ENCODE measurements at regions not wholly inside any gene's neighbourhood (a gene's known extent, or its start where the extent isn't known, plus 50 kb on each side); places are given as distances from the start of the nearest gene placed in this dataset.
"Not testable (repeated sequence)": the region's sequence is repeated elsewhere in the genome, so short reads cannot be mapped to it uniquely, and the experiment has no call there.

GRCh38 chr4:188993871-188994270 lies 854.6 kb downstream of the TRIML1 start:
- Histone ChIP-seq H3K36me3 (ENCODE audit: control insufficient read depth, insufficient read depth, low read length) (no peaks in the 10 kb centered on the region), H3K27me3 (ENCODE audit: control insufficient read depth, insufficient read depth, low read length) (no peaks in the 10 kb centered on the region), H3K27ac (ENCODE audit: low read length) (no peak overlapping the region), H3K4me3 (ENCODE audit: low read length) (no peak overlapping the region), H3K9me3 (replicated peaks; ENCODE audit: control insufficient read depth, low read depth, low read length) (no peaks in the 10 kb centered on the region), H3K4me1 (ENCODE audit: control insufficient read depth, insufficient read depth, low read length) (no peaks in the 10 kb centered on the region)
- WGBS (ENCODE audit: insufficient coverage) = 83% methylated on average over 1 of the region's 6 CpGs
- no peak for DNase-seq

- H3K36me3 ChIP-seq (ENCODE audit: control insufficient read depth, insufficient read depth, low read length) = no peaks in the 10 kb centered on the region
- H3K4me1 ChIP-seq (ENCODE audit: control insufficient read depth, insufficient read depth, low read length) = no peaks in the 10 kb centered on the region
- no peak overlapping the region for H3K4me3 ChIP-seq (ENCODE audit: low read length)
- H3K27me3 ChIP-seq (ENCODE audit: control insufficient read depth, insufficient read depth, low read length) = no peaks in the 10 kb centered on the region
- DNase-seq = no peak
- no peak overlapping the region for H3K27ac ChIP-seq (ENCODE audit: low read length)
- H3K9me3 ChIP-seq (replicated peaks; ENCODE audit: control insufficient read depth, low read depth, low read length) = peaks cover 4% of the 10 kb centered on the region
- WGBS (ENCODE audit: insufficient coverage) = 90% methylated on average over 9 of the region's 12 CpGs
Observed at GRCh38 chr4:189001283-189001970, 862.2 kb downstream of the TRIML1 start.

- H3K4me3 ChIP-seq (ENCODE audit: low read length) = no peak overlapping the region
- DNase-seq = no peak
- H3K27me3 ChIP-seq (ENCODE audit: control insufficient read depth, insufficient read depth, low read length) = no peaks in the 10 kb centered on the region
- H3K9me3 ChIP-seq (replicated peaks; ENCODE audit: control insufficient read depth, low read depth, low read length) = peaks cover 4% of the 10 kb centered on the region
- H3K36me3 ChIP-seq (ENCODE audit: control insufficient read depth, insufficient read depth, low read length) = no peaks in the 10 kb centered on the region
- 92% methylated on average over 11 of the region's 15 CpGs for WGBS (ENCODE audit: insufficient coverage)
- H3K27ac ChIP-seq (ENCODE audit: low read length) = no peak overlapping the region
- H3K4me1 ChIP-seq (ENCODE audit: control insufficient read depth, insufficient read depth, low read length) = no peaks in the 10 kb centered on the region
Observed at GRCh38 chr4:189001971-189002450, 862.8 kb downstream of the TRIML1 start.

GRCh38 chr4:189002475-189002874 lies 863.2 kb downstream of the TRIML1 start:
- peaks cover 4% of the 10 kb centered on the region for H3K9me3 ChIP-seq (replicated peaks; ENCODE audit: control insufficient read depth, low read depth, low read length)
- DNase-seq = no peak
- H3K4me3 ChIP-seq (ENCODE audit: low read length) = no peak overlapping the region
- H3K36me3 ChIP-seq (ENCODE audit: control insufficient read depth, insufficient read depth, low read length) = no peaks in the 10 kb centered on the region
- H3K27me3 ChIP-seq (ENCODE audit: control insufficient read depth, insufficient read depth, low read length) = no peaks in the 10 kb centered on the region
- H3K4me1 ChIP-seq (ENCODE audit: control insufficient read depth, insufficient read depth, low read length) = no peaks in the 10 kb centered on the region
- 89% methylated on average over 5 of the region's 10 CpGs for WGBS (ENCODE audit: insufficient coverage)
- no peak overlapping the region for H3K27ac ChIP-seq (ENCODE audit: low read length)

- peak overlapping the region; percentile 29 for H3K27ac ChIP-seq (ENCODE audit: low read length)
- WGBS (ENCODE audit: insufficient coverage) = 65% methylated on average over 10 of the region's 27 CpGs
- peak; percentile 11 for DNase-seq
Observed at GRCh38 chr4:189010452-189011217, 871.4 kb downstream of the TRIML1 start.

GRCh38 chr4:189021831-189022230 lies 882.6 kb downstream of the TRIML1 start:
- H3K9me3 ChIP-seq (replicated peaks; ENCODE audit: control insufficient read depth, low read depth, low read length) = no peaks in the 10 kb centered on the region
- 70% methylated on average over 3 of the region's 5 CpGs for WGBS (ENCODE audit: insufficient coverage)
- H3K36me3 ChIP-seq (ENCODE audit: control insufficient read depth, insufficient read depth, low read length) = no peaks in the 10 kb centered on the region
- H3K27ac ChIP-seq (ENCODE audit: low read length) = no peak overlapping the region
- no peak overlapping the region for H3K4me3 ChIP-seq (ENCODE audit: low read length)
- H3K27me3 ChIP-seq (ENCODE audit: control insufficient read depth, insufficient read depth, low read length) = no peaks in the 10 kb centered on the region
- H3K4me1 ChIP-seq (ENCODE audit: control insufficient read depth, insufficient read depth, low read length) = no peaks in the 10 kb centered on the region
- DNase-seq = no peak

More at GRCh38 chr4:189010452-189011217, 871.4 kb downstream of the TRIML1 start:
- not testable (repeated sequence) for H3K9me3 ChIP-seq (replicated peaks; ENCODE audit: control insufficient read depth, low read depth, low read length); H3K36me3 ChIP-seq (ENCODE audit: control insufficient read depth, insufficient read depth, low read length); H3K4me1 ChIP-seq (ENCODE audit: control insufficient read depth, insufficient read depth, low read length); H3K27me3 ChIP-seq (ENCODE audit: control insufficient read depth, insufficient read depth, low read length); H3K4me3 ChIP-seq (ENCODE audit: low read length)

GRCh38 chr4:189022440-189023035 lies 883.3 kb downstream of the TRIML1 start:
- Histone ChIP-seq H3K4me3 (ENCODE audit: low read length) (no peak overlapping the region), H3K27me3 (ENCODE audit: control insufficient read depth, insufficient read depth, low read length) (no peaks in the 10 kb centered on the region), H3K27ac (ENCODE audit: low read length) (no peak overlapping the region), H3K9me3 (replicated peaks; ENCODE audit: control insufficient read depth, low read depth, low read length) (no peaks in the 10 kb centered on the region), H3K36me3 (ENCODE audit: control insufficient read depth, insufficient read depth, low read length) (no peaks in the 10 kb centered on the region), H3K4me1 (ENCODE audit: control insufficient read depth, insufficient read depth, low read length) (no peaks in the 10 kb centered on the region)
- no peak for DNase-seq
- WGBS (ENCODE audit: insufficient coverage) = 100% methylated on average over 1 of the region's 4 CpGs

GRCh38 chr4:189029976-189030504 lies 890.8 kb downstream of the TRIML1 start:
- H3K27ac ChIP-seq (ENCODE audit: low read length) = no peak overlapping the region
- H3K4me1 ChIP-seq (ENCODE audit: control insufficient read depth, insufficient read depth, low read length) = no peaks in the 10 kb centered on the region
- no peaks in the 10 kb centered on the region for H3K27me3 ChIP-seq (ENCODE audit: control insufficient read depth, insufficient read depth, low read length)
- H3K9me3 ChIP-seq (replicated peaks; ENCODE audit: control insufficient read depth, low read depth, low read length) = no peaks in the 10 kb centered on the region
- no peaks in the 10 kb centered on the region for H3K36me3 ChIP-seq (ENCODE audit: control insufficient read depth, insufficient read depth, low read length)
- DNase-seq = no peak
- WGBS (ENCODE audit: insufficient coverage) = 38% methylated on average over 2 of the region's 9 CpGs
- no peak overlapping the region for H3K4me3 ChIP-seq (ENCODE audit: low read length)

GRCh38 chr4:189032606-189033338 lies 893.5 kb downstream of the TRIML1 start:
- Histone ChIP-seq H3K4me3 (ENCODE audit: low read length) (no peak overlapping the region), H3K4me1 (ENCODE audit: control insufficient read depth, insufficient read depth, low read length) (no peaks in the 10 kb centered on the region), H3K27me3 (ENCODE audit: control insufficient read depth, insufficient read depth, low read length) (no peaks in the 10 kb centered on the region), H3K9me3 (replicated peaks; ENCODE audit: control insufficient read depth, low read depth, low read length) (no peaks in the 10 kb centered on the region), H3K27ac (ENCODE audit: low read length) (no peak overlapping the region), H3K36me3 (ENCODE audit: control insufficient read depth, insufficient read depth, low read length) (no peaks in the 10 kb centered on the region)
- DNase-seq = peak; percentile 82
- no CpG with 5 or more reads among the region's 10 CpGs for WGBS (ENCODE audit: insufficient coverage)
